GM18909 (cell line): ENCODE measurements at regions not wholly inside any gene's neighbourhood (a gene's known extent, or its start where the extent isn't known, plus 50 kb on each side); places are given as distances from the start of the nearest gene placed in this dataset.
"Not testable (repeated sequence)": the region's sequence is repeated elsewhere in the genome, so short reads cannot be mapped to it uniquely, and the experiment has no call there.

Source experiments
- ATAC-seq: cut with Tn5 transposase; IDR thresholded peaks from one replicate; pipeline ENCODE4 v1.9.1; 2021; ENCODE audit warnings: mild to moderate bottlenecking; ENCODE audit not compliant: unreplicated experiment, poor library complexity

GRCh38 chr3:18572809-18573208, 147.7 kb upstream of the SATB1 start:
- no peak for ATAC-seq

- ATAC-seq: no peak
These were observed 142.2 kb upstream of the SATB1 start for GRCh38 chr3:18567293-18567692.

GRCh38 chr3:18562364-18563154, 137.4 kb upstream of the SATB1 start:
- ATAC-seq: no peak

- ATAC-seq: peak; percentile 73
These were observed 134.2 kb upstream of the SATB1 start for GRCh38 chr3:18559331-18559842.

GRCh38 chr3:18558507-18558906, 133.4 kb upstream of the SATB1 start:
- ATAC-seq: no peak

GRCh38 chr3:18557216-18557615, 132.1 kb upstream of the SATB1 start:
- no peak for ATAC-seq

- ATAC-seq: peak; percentile 82
These were observed 131.5 kb upstream of the SATB1 start for GRCh38 chr3:18556503-18557135.

- ATAC-seq: peak; percentile 8
These were observed 130.9 kb upstream of the SATB1 start for GRCh38 chr3:18556001-18556408.

GRCh38 chr3:18552579-18553105, 127.5 kb upstream of the SATB1 start:
- ATAC-seq: not testable (repeated sequence)

- no peak for ATAC-seq
These were observed 121.5 kb upstream of the SATB1 start for GRCh38 chr3:18546632-18547031.

- ATAC-seq: no peak
These were observed 119.0 kb upstream of the SATB1 start for GRCh38 chr3:18544146-18544545.

GRCh38 chr3:18538463-18539230, 113.5 kb upstream of the SATB1 start:
- no peak for ATAC-seq

GRCh38 chr3:18533039-18533438, 107.9 kb upstream of the SATB1 start:
- no peak for ATAC-seq

GRCh38 chr3:18531662-18532061, 106.5 kb upstream of the SATB1 start:
- ATAC-seq: peak; percentile 87

GRCh38 chr3:18529631-18530030, 104.5 kb upstream of the SATB1 start:
- no peak for ATAC-seq

GRCh38 chr3:18527691-18528090, 102.6 kb upstream of the SATB1 start:
- no peak for ATAC-seq

GRCh38 chr3:18526667-18527066, 101.5 kb upstream of the SATB1 start:
- ATAC-seq: no peak

GRCh38 chr3:18516170-18516569, 91.0 kb upstream of the SATB1 start:
- ATAC-seq: not testable (repeated sequence)

- no peak for ATAC-seq
These were observed 88.0 kb upstream of the SATB1 start for GRCh38 chr3:18513091-18513490.

- no peak for ATAC-seq
These were observed 86.9 kb upstream of the SATB1 start for GRCh38 chr3:18512007-18512406.

GRCh38 chr3:18510947-18511346, 85.8 kb upstream of the SATB1 start:
- no peak for ATAC-seq
